GM23248 (cell line): ENCODE measurements at regions not wholly inside any gene's neighbourhood (a gene's known extent, or its start where the extent isn't known, plus 50 kb on each side); places are given as distances from the start of the nearest gene placed in this dataset.
"Not testable (repeated sequence)": the region's sequence is repeated elsewhere in the genome, so short reads cannot be mapped to it uniquely, and the experiment has no call there.

Experiments used
- EZH2 ChIP-seq: fragments of 200-600 bp; sonication (generic); IDR thresholded peaks from 2 replicates; pipeline ENCODE4 v1.6.1; 2018; ENCODE audit warnings: antibody characterized with exemption, mild to moderate bottlenecking; ENCODE audit not compliant: insufficient read depth, poor library complexity, severe bottlenecking
- EZH2phosphoT487 ChIP-seq: fragments of 200-600 bp; sonication (generic); IDR thresholded peaks from 2 replicates; pipeline ENCODE4 v1.6.1; 2018; ENCODE audit warnings: antibody characterized with exemption, moderate library complexity, mild to moderate bottlenecking, low read depth; ENCODE audit not compliant: insufficient read depth

- TF ChIP-seq EZH2, EZH2phosphoT487: not testable (repeated sequence)
Observed at GRCh38 chr4:74505355-74505978, 60.5 kb downstream of the AREG start.
